Mesothelial cell of epicardium (in vitro differentiated cells): ENCODE measurements at regions not wholly inside any gene's neighbourhood (a gene's known extent, or its start where the extent isn't known, plus 50 kb on each side); places are given as distances from the start of the nearest gene placed in this dataset.

ENCODE experiments used
- DNase-seq, 2 experiments: peaks; one replicate each; pipeline ENCODE4 v3.0.0; 2021; ENCODE audit warnings: low spot score in 2 of 2; ENCODE audit not compliant: unreplicated experiment in 2 of 2
- H3K27ac Mint-ChIP-seq: 2 replicates; pipeline ENCODE4 v1.8.0; 2021; ENCODE audit warnings: mixed read lengths
- H3K27me3 Mint-ChIP-seq: 2 replicates; pipeline ENCODE4 v1.8.0; 2021; ENCODE audit warnings: low read depth, mixed read lengths
- H3K36me3 Mint-ChIP-seq: 2 replicates; pipeline ENCODE4 v1.8.0; 2021; ENCODE audit warnings: mixed read lengths
- H3K4me1 Mint-ChIP-seq: 2 replicates; pipeline ENCODE4 v1.8.0; 2021; ENCODE audit warnings: mixed read lengths
- H3K4me3 Mint-ChIP-seq: 2 replicates; pipeline ENCODE4 v1.8.0; 2021; ENCODE audit warnings: mild to moderate bottlenecking, moderate library complexity, mixed read lengths
- H3K9me3 Mint-ChIP-seq: 2 replicates; pipeline ENCODE4 v1.8.0; 2021; ENCODE audit warnings: mixed read lengths
- TF ChIP-seq, protein P1 (sequence below): fragments of 200-600 bp; sonication (generic); IDR thresholded peaks from one replicate; pipeline ENCODE4 v1.5.0; 2021; ENCODE audit warnings: antibody characterized with exemption; ENCODE audit not compliant: unreplicated experiment

DNA sequence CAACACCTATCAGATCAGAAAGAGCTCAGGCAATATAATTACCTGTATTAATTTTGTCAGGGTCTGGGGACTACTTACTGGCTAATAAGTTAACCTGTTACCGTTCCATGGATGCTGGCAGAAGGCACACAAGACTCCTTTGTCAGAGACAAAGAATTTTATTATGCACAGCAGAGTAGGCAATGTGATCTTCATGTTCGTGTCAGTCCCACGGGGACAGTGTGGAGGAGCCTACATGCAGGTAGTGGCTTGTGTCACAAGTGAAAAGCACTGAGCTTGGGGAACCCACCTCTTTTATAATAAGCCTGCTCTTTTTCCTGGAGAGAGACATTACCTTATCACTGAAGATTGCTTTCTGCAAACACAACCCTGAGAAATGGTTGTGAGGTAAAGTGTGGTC, 96.9 kb downstream of the CD164 start:
- Mint-ChIP-seq H3K27me3 (no peaks in the 10 kb centered on the region), H3K9me3 (no peaks in the 10 kb centered on the region), H3K27ac (no peak overlapping the region), H3K4me3 (no peak overlapping the region), H3K36me3 (no peaks in the 10 kb centered on the region), H3K4me1 (no peaks in the 10 kb centered on the region)
- TF ChIP-seq, protein P1, sequence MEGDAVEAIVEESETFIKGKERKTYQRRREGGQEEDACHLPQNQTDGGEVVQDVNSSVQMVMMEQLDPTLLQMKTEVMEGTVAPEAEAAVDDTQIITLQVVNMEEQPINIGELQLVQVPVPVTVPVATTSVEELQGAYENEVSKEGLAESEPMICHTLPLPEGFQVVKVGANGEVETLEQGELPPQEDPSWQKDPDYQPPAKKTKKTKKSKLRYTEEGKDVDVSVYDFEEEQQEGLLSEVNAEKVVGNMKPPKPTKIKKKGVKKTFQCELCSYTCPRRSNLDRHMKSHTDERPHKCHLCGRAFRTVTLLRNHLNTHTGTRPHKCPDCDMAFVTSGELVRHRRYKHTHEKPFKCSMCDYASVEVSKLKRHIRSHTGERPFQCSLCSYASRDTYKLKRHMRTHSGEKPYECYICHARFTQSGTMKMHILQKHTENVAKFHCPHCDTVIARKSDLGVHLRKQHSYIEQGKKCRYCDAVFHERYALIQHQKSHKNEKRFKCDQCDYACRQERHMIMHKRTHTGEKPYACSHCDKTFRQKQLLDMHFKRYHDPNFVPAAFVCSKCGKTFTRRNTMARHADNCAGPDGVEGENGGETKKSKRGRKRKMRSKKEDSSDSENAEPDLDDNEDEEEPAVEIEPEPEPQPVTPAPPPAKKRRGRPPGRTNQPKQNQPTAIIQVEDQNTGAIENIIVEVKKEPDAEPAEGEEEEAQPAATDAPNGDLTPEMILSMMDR, result no peak
- no peak for DNase-seq

- H3K27ac Mint-ChIP-seq, result no peak overlapping the region
- no peaks in the 10 kb centered on the region for H3K27me3 Mint-ChIP-seq
- H3K9me3 Mint-ChIP-seq, result no peaks in the 10 kb centered on the region
- no peak overlapping the region for H3K4me3 Mint-ChIP-seq
- no peaks in the 10 kb centered on the region for H3K36me3 Mint-ChIP-seq
- H3K4me1 Mint-ChIP-seq, result no peaks in the 10 kb centered on the region
- no peak for DNase-seq
- TF ChIP-seq, protein P1, result no peak
Observed at GRCh38 chr6:109284675-109285074, 97.6 kb downstream of the CD164 start.

DNA sequence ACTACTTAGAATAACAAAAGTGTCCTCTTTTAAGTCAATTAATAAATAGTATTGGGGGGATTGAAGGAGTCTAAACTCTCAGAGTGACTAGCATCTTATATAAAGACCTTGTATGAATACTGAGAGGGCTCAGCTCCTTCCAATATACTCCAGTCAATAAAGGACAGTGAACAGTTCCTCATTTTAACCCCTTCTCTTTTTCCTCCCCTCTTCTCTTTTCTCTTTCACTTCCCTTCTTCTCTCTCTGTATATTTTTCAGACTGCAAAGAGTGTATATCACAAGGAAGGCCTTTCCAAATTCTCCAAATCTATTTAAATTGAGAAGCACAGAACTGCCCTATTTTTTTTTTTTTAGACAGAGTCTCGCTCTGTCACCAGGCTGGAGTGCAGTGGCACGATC, 99.5 kb downstream of the CD164 start:
- Mint-ChIP-seq H3K4me1 (no peaks in the 10 kb centered on the region), H3K27me3 (no peaks in the 10 kb centered on the region), H3K27ac (no peak overlapping the region), H3K36me3 (no peaks in the 10 kb centered on the region), H3K9me3 (no peaks in the 10 kb centered on the region), H3K4me3 (no peak overlapping the region)
- no peak for DNase-seq
- TF ChIP-seq, protein P1, result no peak

GRCh38 chr6:109279628-109280027, 102.6 kb downstream of the CD164 start:
- no peaks in the 10 kb centered on the region for H3K4me1 Mint-ChIP-seq
- no peak overlapping the region for H3K27ac Mint-ChIP-seq
- TF ChIP-seq, protein P1, result no peak
- no peak for DNase-seq
- H3K9me3 Mint-ChIP-seq, result peaks cover 8% of the 10 kb centered on the region
- H3K4me3 Mint-ChIP-seq, result no peak overlapping the region
- no peaks in the 10 kb centered on the region for H3K36me3 Mint-ChIP-seq
- H3K27me3 Mint-ChIP-seq, result no peaks in the 10 kb centered on the region

- Mint-ChIP-seq H3K9me3 (peaks cover 30% of the 10 kb centered on the region), H3K27me3 (no peaks in the 10 kb centered on the region), H3K36me3 (peaks cover 17% of the 10 kb centered on the region), H3K27ac (no peak overlapping the region), H3K4me3 (no peak overlapping the region), H3K4me1 (no peaks in the 10 kb centered on the region)
- TF ChIP-seq, protein P1, result no peak
- no peak for DNase-seq
Observed at GRCh38 chr6:109271622-109272021, 110.6 kb downstream of the CD164 start.

GRCh38 chr6:109269953-109270517, 112.2 kb downstream of the CD164 start:
- peaks cover 17% of the 10 kb centered on the region for H3K36me3 Mint-ChIP-seq

More at GRCh38 chr6:109269953-109270517, 112.2 kb downstream of the CD164 start:
- Mint-ChIP-seq H3K9me3 (peaks cover 25% of the 10 kb centered on the region), H3K27me3 (no peaks in the 10 kb centered on the region), H3K4me1 (no peaks in the 10 kb centered on the region), H3K4me3 (no peak overlapping the region), H3K27ac (no peak overlapping the region)
- TF ChIP-seq, protein P1, result no peak
- DNase-seq, result no peak
